ENCODE measurements at regions not wholly inside any gene's neighbourhood (a gene's known extent, or its start where the extent isn't known, plus 50 kb on each side); places are given as distances from the start of the nearest gene placed in this dataset.

DNA sequence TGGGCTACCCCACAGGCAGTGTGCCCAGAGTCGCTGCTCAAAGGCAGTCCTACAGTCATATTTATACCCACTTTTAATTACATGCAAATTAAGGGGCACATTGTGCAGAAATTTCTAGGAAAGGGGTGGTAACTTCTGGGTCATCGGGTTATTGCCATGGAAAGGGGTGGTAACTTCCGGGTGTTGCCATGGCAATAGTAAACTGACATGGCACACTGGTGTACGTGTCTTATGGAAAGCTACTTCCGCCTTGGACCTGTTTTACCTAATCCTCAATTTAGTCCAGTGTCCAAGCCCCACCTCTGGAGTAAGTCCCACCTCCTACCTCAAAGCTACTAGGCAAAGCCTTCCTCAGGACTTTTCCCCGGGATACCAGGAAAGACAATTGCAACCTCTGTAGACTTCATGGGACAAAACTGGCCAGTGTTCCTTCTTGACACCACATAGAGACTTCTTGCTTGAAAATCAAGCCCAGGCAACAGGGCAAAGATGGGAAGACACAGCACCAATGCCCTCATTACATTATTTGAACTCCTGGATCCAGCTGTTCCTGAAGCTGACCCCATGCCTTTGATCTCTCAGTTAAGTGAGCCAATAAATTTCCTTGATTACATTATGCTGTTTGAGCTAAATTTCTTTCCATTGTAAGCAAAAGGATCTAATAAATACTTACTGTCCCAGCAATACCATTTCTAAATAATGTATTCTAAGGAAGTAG lies 63.3 kb upstream of the AGAP1 start:
- TF ChIP-seq, protein P1, sequence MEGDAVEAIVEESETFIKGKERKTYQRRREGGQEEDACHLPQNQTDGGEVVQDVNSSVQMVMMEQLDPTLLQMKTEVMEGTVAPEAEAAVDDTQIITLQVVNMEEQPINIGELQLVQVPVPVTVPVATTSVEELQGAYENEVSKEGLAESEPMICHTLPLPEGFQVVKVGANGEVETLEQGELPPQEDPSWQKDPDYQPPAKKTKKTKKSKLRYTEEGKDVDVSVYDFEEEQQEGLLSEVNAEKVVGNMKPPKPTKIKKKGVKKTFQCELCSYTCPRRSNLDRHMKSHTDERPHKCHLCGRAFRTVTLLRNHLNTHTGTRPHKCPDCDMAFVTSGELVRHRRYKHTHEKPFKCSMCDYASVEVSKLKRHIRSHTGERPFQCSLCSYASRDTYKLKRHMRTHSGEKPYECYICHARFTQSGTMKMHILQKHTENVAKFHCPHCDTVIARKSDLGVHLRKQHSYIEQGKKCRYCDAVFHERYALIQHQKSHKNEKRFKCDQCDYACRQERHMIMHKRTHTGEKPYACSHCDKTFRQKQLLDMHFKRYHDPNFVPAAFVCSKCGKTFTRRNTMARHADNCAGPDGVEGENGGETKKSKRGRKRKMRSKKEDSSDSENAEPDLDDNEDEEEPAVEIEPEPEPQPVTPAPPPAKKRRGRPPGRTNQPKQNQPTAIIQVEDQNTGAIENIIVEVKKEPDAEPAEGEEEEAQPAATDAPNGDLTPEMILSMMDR (IDR thresholded peaks at IDR 0.05): no peak
- no peak for TF ChIP-seq POLR2A (IDR thresholded peaks at IDR 0.05)

Data from testis (tissue), 2 donors.